ENCODE measurements at regions not wholly inside any gene's neighbourhood (a gene's known extent, or its start where the extent isn't known, plus 50 kb on each side); places are given as distances from the start of the nearest gene placed in this dataset.

- TF ChIP-seq CTCF (IDR thresholded peaks at IDR 0.05 in 4 of 5, conservative IDR thresholded peaks at IDR 0.05 in 1 of 5) (no peak), POLR2A (IDR thresholded peaks at IDR 0.05) (no peak)
Measured at GRCh38 chr5:107794741-107795140, 124.0 kb upstream of the EFNA5 start.
